ENCODE measurements at regions not wholly inside any gene's neighbourhood (a gene's known extent, or its start where the extent isn't known, plus 50 kb on each side); places are given as distances from the start of the nearest gene placed in this dataset.

DNA sequence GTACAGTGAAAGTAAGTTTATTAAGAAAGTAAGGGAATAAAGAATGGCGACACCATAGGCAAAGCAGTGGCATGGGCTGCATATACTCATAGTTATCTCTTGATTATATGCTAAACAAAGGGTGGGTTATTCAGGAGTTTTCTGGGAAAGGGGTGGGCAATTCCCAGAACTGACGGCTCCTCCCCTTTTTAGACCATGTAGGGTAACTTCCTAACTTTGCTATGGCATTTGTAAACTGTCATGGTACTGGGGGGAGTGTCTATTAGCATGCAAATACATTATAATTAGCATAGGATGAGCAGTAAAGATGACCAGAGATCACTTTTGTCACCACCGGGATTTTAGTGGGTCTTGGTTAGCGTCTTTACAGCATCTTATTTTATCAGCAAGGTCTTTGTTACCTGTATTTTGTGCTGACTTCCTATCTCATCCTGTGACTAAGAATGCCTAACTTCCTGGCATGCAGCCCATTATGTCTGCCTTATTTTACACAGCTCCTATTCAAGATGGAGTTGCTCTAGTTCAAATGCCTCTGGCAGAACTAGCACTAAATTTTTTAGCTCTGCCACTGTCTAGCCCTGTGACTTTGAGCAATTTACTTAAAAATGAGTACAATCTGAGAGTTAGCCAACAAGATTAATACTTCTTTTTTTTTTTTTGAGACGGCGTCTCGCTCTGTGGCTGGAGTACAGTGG, 110.3 kb upstream of the PALMD start:
- H3K4me3 ChIP-seq (replicated peaks; ENCODE audit: low read depth, low read length), result no peak overlapping the region
- TF ChIP-seq, protein P1, sequence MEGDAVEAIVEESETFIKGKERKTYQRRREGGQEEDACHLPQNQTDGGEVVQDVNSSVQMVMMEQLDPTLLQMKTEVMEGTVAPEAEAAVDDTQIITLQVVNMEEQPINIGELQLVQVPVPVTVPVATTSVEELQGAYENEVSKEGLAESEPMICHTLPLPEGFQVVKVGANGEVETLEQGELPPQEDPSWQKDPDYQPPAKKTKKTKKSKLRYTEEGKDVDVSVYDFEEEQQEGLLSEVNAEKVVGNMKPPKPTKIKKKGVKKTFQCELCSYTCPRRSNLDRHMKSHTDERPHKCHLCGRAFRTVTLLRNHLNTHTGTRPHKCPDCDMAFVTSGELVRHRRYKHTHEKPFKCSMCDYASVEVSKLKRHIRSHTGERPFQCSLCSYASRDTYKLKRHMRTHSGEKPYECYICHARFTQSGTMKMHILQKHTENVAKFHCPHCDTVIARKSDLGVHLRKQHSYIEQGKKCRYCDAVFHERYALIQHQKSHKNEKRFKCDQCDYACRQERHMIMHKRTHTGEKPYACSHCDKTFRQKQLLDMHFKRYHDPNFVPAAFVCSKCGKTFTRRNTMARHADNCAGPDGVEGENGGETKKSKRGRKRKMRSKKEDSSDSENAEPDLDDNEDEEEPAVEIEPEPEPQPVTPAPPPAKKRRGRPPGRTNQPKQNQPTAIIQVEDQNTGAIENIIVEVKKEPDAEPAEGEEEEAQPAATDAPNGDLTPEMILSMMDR (IDR thresholded peaks at IDR 0.05; ENCODE audit: low read depth, low read length, missing control alignments), result no peak
- DNase-seq (ENCODE audit: extremely low read depth, low read depth), result no peak

DNA sequence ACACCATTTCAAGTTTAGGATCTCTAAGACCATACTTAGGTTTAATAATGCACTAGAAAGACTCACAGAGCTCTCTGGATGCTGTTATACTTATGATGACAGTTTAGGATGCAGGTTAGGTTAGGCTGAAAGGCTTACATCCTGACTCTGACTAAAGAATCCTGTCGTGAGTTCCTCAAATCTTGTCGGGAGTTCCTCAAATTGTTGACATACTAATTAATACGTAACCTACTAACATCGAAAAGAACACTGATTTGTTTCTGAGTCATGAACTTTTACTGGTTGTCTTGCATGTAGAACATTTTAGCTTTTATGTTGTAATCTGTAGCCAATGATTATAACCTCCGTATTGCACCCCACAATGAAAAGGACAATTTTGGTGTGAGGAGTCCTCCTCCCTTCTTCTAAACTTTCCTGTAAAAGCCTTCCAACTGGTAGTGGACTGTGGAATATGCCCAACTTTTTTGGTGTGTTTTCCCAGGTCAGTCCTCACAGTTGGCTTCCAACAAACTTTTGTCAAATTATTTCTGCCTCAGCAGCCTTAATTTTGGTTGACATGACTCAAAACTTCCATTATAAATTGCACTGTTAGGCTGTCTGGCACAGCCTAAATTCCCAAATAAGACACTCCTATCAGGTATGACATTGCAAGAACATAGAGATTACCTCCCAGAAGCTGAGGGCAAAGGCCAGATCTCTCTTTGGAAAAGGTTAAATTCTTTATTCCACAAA, 107.9 kb upstream of the PALMD start:
- TF ChIP-seq, protein P1 (IDR thresholded peaks at IDR 0.05; ENCODE audit: low read depth, low read length, missing control alignments), result no peak
- DNase-seq (ENCODE audit: extremely low read depth, low read depth), result no peak
- H3K4me3 ChIP-seq (replicated peaks; ENCODE audit: low read depth, low read length), result no peak overlapping the region

DNA sequence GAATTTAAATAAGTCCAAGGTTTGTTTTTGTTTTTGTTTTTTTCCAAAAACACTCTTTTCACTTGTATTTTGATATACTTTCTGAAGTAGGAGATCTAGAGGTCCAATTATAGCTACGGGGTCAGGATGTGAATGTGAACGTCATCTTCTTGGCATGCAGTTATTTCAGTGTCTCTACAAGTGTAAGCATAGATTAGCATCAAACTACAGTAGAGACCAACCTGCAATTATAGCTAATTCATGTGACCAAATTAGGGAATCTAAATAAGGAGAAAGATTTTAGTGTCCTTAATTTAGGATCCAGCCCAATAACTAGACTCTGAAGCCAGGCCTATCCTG, 107.3 kb upstream of the PALMD start:
- DNase-seq (ENCODE audit: extremely low read depth, low read depth), result no peak
- TF ChIP-seq, protein P1 (IDR thresholded peaks at IDR 0.05; ENCODE audit: low read depth, low read length, missing control alignments), result no peak
- no peak overlapping the region for H3K4me3 ChIP-seq (replicated peaks; ENCODE audit: low read depth, low read length)

DNA sequence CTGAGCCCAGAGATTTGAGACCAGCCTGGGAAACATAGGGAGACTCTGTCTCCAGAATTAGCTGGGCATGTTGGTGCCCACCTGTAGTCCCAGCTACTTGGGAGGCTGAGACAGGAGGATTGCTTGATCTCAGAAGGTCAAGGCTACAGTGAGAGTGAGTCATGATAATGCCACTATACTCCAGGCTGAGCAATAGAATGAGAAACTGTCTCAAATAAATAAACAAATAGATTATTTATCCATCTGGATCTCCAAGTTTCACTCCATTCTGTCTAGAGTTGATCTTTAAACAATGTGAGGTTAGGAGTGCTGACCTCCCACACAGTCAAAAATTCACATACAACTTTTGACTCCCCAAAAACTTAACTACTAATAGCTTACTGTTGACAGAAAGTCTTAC, 106.8 kb upstream of the PALMD start:
- TF ChIP-seq, protein P1 (IDR thresholded peaks at IDR 0.05; ENCODE audit: low read depth, low read length, missing control alignments), result no peak
- DNase-seq (ENCODE audit: extremely low read depth, low read depth), result no peak

DNA sequence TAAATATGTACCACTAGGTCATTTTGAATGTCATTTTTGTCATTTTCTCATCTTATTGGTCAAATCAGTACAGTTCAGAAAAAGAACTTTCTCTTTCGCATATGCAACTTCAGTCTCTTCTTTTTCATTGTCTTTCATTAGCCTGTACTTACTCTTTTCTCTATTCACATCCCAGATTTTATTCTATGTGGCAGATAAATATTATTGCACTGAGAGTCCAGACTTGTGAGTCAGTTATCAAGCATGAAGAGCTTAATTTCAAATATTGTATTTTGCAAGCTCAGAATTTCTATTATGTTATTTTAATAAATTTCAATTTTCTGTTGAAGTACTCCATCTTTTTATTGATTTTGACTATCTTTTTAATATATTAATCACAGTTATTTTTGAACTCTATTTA, 105.2 kb upstream of the PALMD start:
- no peak overlapping the region for H3K4me3 ChIP-seq (replicated peaks; ENCODE audit: low read depth, low read length)
- TF ChIP-seq, protein P1 (IDR thresholded peaks at IDR 0.05; ENCODE audit: low read depth, low read length, missing control alignments), result no peak
- no peak for DNase-seq (ENCODE audit: extremely low read depth, low read depth)

More for the DNA sequence above, 106.8 kb upstream of the PALMD start:
- no peak overlapping the region for H3K4me3 ChIP-seq (replicated peaks; ENCODE audit: low read depth, low read length)

DNA sequence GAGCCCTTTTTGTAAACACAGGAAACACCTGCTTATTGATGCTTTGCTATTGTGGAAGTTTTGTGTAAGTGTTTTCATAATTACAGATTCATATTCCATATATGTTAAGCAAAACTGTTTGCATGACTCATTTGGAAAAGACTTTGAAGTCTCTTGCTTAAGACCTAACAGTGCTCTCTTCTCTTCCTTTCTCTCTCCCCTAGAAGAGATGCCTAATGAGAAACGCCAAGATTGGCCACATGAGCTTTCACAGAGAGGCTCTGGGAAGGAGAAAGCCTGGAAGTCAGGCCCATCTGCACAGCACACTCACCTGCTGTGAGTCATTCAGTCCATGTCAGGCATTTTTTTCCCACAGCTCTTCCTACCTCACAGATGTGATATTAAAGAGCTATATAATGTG, 101.6 kb upstream of the PALMD start:
- peak; percentile 39 for DNase-seq (ENCODE audit: extremely low read depth, low read depth)
- H3K4me3 ChIP-seq (replicated peaks; ENCODE audit: low read depth, low read length), result no peak overlapping the region
- TF ChIP-seq, protein P1 (IDR thresholded peaks at IDR 0.05; ENCODE audit: low read depth, low read length, missing control alignments), result no peak
